OCI-M1 (cell line): ENCODE measurements at regions not wholly inside any gene's neighbourhood (a gene's known extent, or its start where the extent isn't known, plus 50 kb on each side); places are given as distances from the start of the nearest gene placed in this dataset.

Experiments
- DNase-seq: peaks from one replicate; lab custom pipeline; 2025; lab: John Stamatoyannopoulos, UW

GRCh38 chr9:16133556-16134227, 580.8 kb downstream of the CCDC171 start:
- DNase-seq, result peak; percentile 71

GRCh38 chr9:16134351-16134750, 581.5 kb downstream of the CCDC171 start:
- DNase-seq, result no peak

- DNase-seq, result no peak
Measured at GRCh38 chr9:16135968-16136367, 583.1 kb downstream of the CCDC171 start.

GRCh38 chr9:16136451-16136850, 583.6 kb downstream of the CCDC171 start:
- no peak for DNase-seq

- no peak for DNase-seq
Measured at GRCh38 chr9:16136961-16137360, 584.1 kb downstream of the CCDC171 start.

GRCh38 chr9:16138561-16139491, 586.0 kb downstream of the CCDC171 start:
- no peak for DNase-seq

- DNase-seq, result no peak
Measured at GRCh38 chr9:16139774-16140173, 586.9 kb downstream of the CCDC171 start.

- DNase-seq, result no peak
Measured at GRCh38 chr9:16143310-16143709, 590.5 kb downstream of the CCDC171 start.

- no peak for DNase-seq
Measured at GRCh38 chr9:16143947-16144890, 591.4 kb downstream of the CCDC171 start.

GRCh38 chr9:16145196-16145950, 592.5 kb downstream of the CCDC171 start:
- DNase-seq, result no peak

GRCh38 chr9:16147726-16148125, 594.9 kb downstream of the CCDC171 start:
- DNase-seq, result no peak

- DNase-seq, result no peak
Measured at GRCh38 chr9:16150501-16150900, 597.7 kb downstream of the CCDC171 start.

- DNase-seq, result no peak
Measured at GRCh38 chr9:16150938-16151650, 598.3 kb downstream of the CCDC171 start.

GRCh38 chr9:16152276-16153101, 599.6 kb downstream of the CCDC171 start:
- no peak for DNase-seq

- no peak for DNase-seq
Measured at GRCh38 chr9:16153221-16153620, 600.4 kb downstream of the CCDC171 start.

- no peak for DNase-seq
Measured at GRCh38 chr9:16153741-16154140, 600.9 kb downstream of the CCDC171 start.

- no peak for DNase-seq
Measured at GRCh38 chr9:16154521-16155078, 601.8 kb downstream of the CCDC171 start.

GRCh38 chr9:16155878-16156277, 603.0 kb downstream of the CCDC171 start:
- no peak for DNase-seq

- no peak for DNase-seq
Measured at GRCh38 chr9:16157216-16157615, 604.4 kb downstream of the CCDC171 start.
